Trophoblast cell (in vitro differentiated cells and primary cell): ENCODE measurements at regions not wholly inside any gene's neighbourhood (a gene's known extent, or its start where the extent isn't known, plus 50 kb on each side); places are given as distances from the start of the nearest gene placed in this dataset.

Source experiments
- DNase-seq, 2 donors: peaks; one replicate each; pipeline ENCODE4 v3.0.0-alpha.2; 2016
- H2AFZ ChIP-seq: 2 replicates; pipeline ENCODE4 v1.6.1; 2013; ENCODE audit warnings: low read length, moderate library complexity, mild to moderate bottlenecking; ENCODE audit not compliant: insufficient read depth, poor library complexity
- H2AK5ac ChIP-seq: 2 replicates; pipeline ENCODE4 v1.6.1; 2013; ENCODE audit warnings: mild to moderate bottlenecking, low read length
- H2BK120ac ChIP-seq: 2 replicates; pipeline ENCODE4 v1.6.1; 2013; ENCODE audit warnings: low read length, mild to moderate bottlenecking, moderate library complexity; ENCODE audit not compliant: insufficient read depth, poor library complexity
- H2BK12ac ChIP-seq: 2 replicates; pipeline ENCODE4 v1.6.1; 2013; ENCODE audit warnings: mild to moderate bottlenecking, low read length, moderate library complexity
- H2BK5ac ChIP-seq: 2 replicates; pipeline ENCODE4 v1.6.1; 2013; ENCODE audit warnings: low read length, low read depth, moderate library complexity, mild to moderate bottlenecking; ENCODE audit not compliant: poor library complexity
- H3K14ac ChIP-seq: 2 replicates; pipeline ENCODE4 v1.6.1; 2013; ENCODE audit warnings: mild to moderate bottlenecking, low read length
- H3K18ac ChIP-seq: 2 replicates; pipeline ENCODE4 v1.6.1; 2013; ENCODE audit warnings: mild to moderate bottlenecking, low read length
- H3K23ac ChIP-seq: 2 replicates; pipeline ENCODE4 v1.6.1; 2013; ENCODE audit warnings: low read length
- H3K27ac ChIP-seq: 2 replicates; pipeline ENCODE4 v1.5.1; 2013; ENCODE audit warnings: low read depth, mild to moderate bottlenecking, inconsistent platforms, low read length, moderate library complexity
- H3K27me3 ChIP-seq: 2 replicates; pipeline ENCODE4 v1.6.1; 2013; ENCODE audit warnings: inconsistent platforms, mild to moderate bottlenecking, low read length, moderate library complexity; ENCODE audit not compliant: insufficient read depth
- H3K36me3 ChIP-seq, 2 experiments: 1 replicate in 1 of 2; 2 replicates in 1 of 2; pipeline ENCODE4 v1.6.1; 2013; ENCODE audit warnings: low read length in 2 of 2, mild to moderate bottlenecking in 2 of 2, moderate library complexity in 1 of 2; ENCODE audit not compliant: insufficient read depth in 2 of 2, control insufficient read depth in 1 of 2
- H3K4ac ChIP-seq: 2 replicates; pipeline ENCODE4 v1.6.1; 2013; ENCODE audit warnings: low read depth, mild to moderate bottlenecking, low read length, moderate library complexity
- H3K4me1 ChIP-seq, 2 experiments: 1 replicate in 1 of 2; 2 replicates in 1 of 2; pipeline ENCODE4 v1.6.1; 2013; ENCODE audit warnings: low read length in 2 of 2, mild to moderate bottlenecking in 2 of 2, moderate library complexity in 1 of 2; ENCODE audit not compliant: insufficient read depth in 2 of 2, control insufficient read depth in 1 of 2
- H3K4me2 ChIP-seq: 2 replicates; pipeline ENCODE4 v1.6.1; 2013; ENCODE audit warnings: inconsistent platforms, mild to moderate bottlenecking, low read length, moderate library complexity
- H3K4me3 ChIP-seq: 2 replicates; pipeline ENCODE4 v1.5.1; 2013; ENCODE audit warnings: mild to moderate bottlenecking, low read depth, low read length, inconsistent platforms
- H3K79me1 ChIP-seq: one replicate; pipeline ENCODE4 v1.6.1; 2013; ENCODE audit warnings: low read length
- H3K79me2 ChIP-seq: 2 replicates; pipeline ENCODE4 v1.6.1; 2013; ENCODE audit warnings: low read length, mild to moderate bottlenecking; ENCODE audit not compliant: control insufficient read depth, insufficient read depth, poor library complexity
- H3K9ac ChIP-seq: 2 replicates; pipeline ENCODE4 v1.6.1; 2013; ENCODE audit warnings: mild to moderate bottlenecking, low read length
- H3K9me3 ChIP-seq: 2 replicates; pipeline ENCODE4 v1.6.1; 2013; ENCODE audit warnings: low read depth, mild to moderate bottlenecking, control low read depth, inconsistent platforms, low read length; ENCODE audit not compliant: insufficient read depth
- H4K12ac ChIP-seq: 2 replicates; pipeline ENCODE4 v1.6.1; 2013; ENCODE audit warnings: low read depth, mild to moderate bottlenecking, low read length, moderate library complexity
- H4K8ac ChIP-seq: 2 replicates; pipeline ENCODE4 v1.6.1; 2013; ENCODE audit warnings: low read depth, mild to moderate bottlenecking, low read length, moderate library complexity
- H4K91ac ChIP-seq: one replicate; pipeline ENCODE4 v1.6.1; 2013; ENCODE audit warnings: low read depth, mild to moderate bottlenecking, low read length, moderate library complexity
- WGBS: extraction: QIAGEN DNeasy Blood & Tissue Kit; methylation state at CpG from one replicate; pipeline ENCODE4 v1.1.7; 2013; ENCODE audit warnings: missing lambda C conversion rate; ENCODE audit not compliant: insufficient read length, insufficient coverage; ENCODE audit errors: extremely low coverage; 5-methylcytosine and 5-hydroxymethylcytosine counted together

DNA sequence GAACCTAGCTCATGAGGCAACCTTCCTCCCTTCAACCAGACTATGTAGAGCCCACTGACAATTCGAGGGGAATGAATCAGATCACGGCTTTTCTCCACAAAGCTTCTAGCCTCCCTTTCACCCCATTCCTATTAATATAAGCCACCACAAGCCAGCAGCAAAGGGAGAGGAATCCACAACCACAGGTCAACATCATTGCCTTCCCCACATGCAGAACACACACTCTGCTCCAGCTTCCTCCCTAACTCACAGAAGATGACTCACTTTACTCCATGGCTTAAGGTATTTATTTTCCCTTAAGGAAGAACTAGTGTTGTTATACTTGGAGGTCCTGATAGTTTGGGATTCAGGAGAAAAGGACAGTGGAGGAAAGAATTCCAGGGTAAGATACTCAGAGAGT is 272.2 kb downstream of the C1D start:
- no peak overlapping the region for H3K23ac ChIP-seq
- no peak overlapping the region for H2AK5ac ChIP-seq
- no peaks in the 10 kb centered on the region for H3K79me1 ChIP-seq
- no peaks in the 10 kb centered on the region for H3K27me3 ChIP-seq
- no CpG with 5 or more reads among the region's 2 CpGs for WGBS
- H3K4me3 ChIP-seq, result no peak overlapping the region
- H3K9me3 ChIP-seq, result no peaks in the 10 kb centered on the region
- no peak overlapping the region for H3K14ac ChIP-seq
- no peaks in the 10 kb centered on the region for H3K36me3 ChIP-seq
- DNase-seq, result no peak
- no peak overlapping the region for H4K91ac ChIP-seq
- H2BK120ac ChIP-seq, result no peak overlapping the region
- no peak overlapping the region for H3K4me2 ChIP-seq
- H2BK12ac ChIP-seq, result no peak overlapping the region
- H3K4ac ChIP-seq, result no peak overlapping the region
- H2BK5ac ChIP-seq, result no peak overlapping the region
- H3K18ac ChIP-seq, result no peak overlapping the region
- H3K27ac ChIP-seq, result no peak overlapping the region
- H2AFZ ChIP-seq, result no peak overlapping the region
- H4K8ac ChIP-seq, result no peak overlapping the region
- H3K9ac ChIP-seq, result no peak overlapping the region
- no peak overlapping the region for H4K12ac ChIP-seq
- H3K79me2 ChIP-seq, result no peaks in the 10 kb centered on the region
- no peaks in the 10 kb centered on the region for H3K4me1 ChIP-seq

DNA sequence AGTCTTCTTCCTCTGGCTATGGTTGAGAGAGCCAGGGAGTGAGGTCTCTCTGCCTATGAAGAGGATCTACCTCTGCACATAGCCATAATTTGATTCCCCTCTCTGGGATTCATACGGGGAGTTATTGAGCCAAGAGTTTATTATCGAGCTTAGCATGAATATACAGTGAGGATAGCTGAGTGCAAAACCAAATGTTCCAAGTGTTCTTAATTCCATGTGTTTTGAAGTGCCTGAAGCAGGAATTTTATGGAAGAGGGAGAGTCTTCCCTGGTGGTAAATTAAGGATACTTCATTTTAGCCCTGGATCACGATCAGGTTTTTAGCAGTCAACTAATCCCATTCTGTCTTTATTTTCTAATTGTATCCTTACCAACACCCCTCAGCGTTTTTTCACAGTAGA is 270.6 kb downstream of the C1D start:
- Histone ChIP-seq H3K4me3 (no peak overlapping the region), H3K9me3 (no peaks in the 10 kb centered on the region), H3K79me2 (no peaks in the 10 kb centered on the region), H3K36me3 (no peaks in the 10 kb centered on the region), H4K8ac (no peak overlapping the region), H3K27ac (no peak overlapping the region), H2BK120ac (no peak overlapping the region), H2AFZ (no peak overlapping the region), H2BK5ac (no peak overlapping the region), H3K4me2 (no peak overlapping the region), H3K4me1 (no peaks in the 10 kb centered on the region), H2AK5ac (no peak overlapping the region), H3K79me1 (no peaks in the 10 kb centered on the region), H2BK12ac (no peak overlapping the region), H3K4ac (no peak overlapping the region), H4K12ac (no peak overlapping the region), H3K9ac (no peak overlapping the region), H3K27me3 (no peaks in the 10 kb centered on the region), H3K14ac (no peak overlapping the region), H3K23ac (no peak overlapping the region), H3K18ac (no peak overlapping the region), H4K91ac (no peak overlapping the region)
- no CpG with 5 or more reads among the region's 4 CpGs for WGBS
- no peak for DNase-seq

DNA sequence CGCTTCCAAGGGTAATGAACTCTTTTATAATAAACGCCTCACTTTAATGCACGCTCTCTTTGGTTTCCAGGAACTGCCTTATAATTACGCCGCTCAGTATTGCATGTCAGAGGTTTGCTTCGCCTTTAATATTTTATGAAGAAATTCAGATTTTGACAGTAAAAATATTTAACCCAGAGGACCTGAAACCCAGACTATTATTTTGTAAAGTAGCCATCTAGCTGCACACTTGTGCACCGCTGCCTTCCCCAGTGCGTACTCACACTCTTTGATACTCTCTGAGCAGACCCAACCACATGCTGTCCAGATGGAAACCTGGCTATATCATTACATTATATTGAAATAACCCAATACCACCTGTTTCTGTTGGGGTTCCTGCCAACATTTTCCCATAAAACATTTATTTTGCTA is 270.1 kb downstream of the C1D start:
- Histone ChIP-seq H2BK12ac (no peak overlapping the region), H2AK5ac (no peak overlapping the region), H2BK120ac (no peak overlapping the region), H3K23ac (no peak overlapping the region), H3K14ac (no peak overlapping the region), H3K27ac (no peak overlapping the region), H3K4me2 (no peak overlapping the region), H3K27me3 (no peaks in the 10 kb centered on the region), H4K91ac (no peak overlapping the region), H2AFZ (no peak overlapping the region), H2BK5ac (no peak overlapping the region), H4K8ac (no peak overlapping the region), H3K9me3 (no peaks in the 10 kb centered on the region), H3K18ac (no peak overlapping the region), H3K9ac (no peak overlapping the region), H3K36me3 (no peaks in the 10 kb centered on the region), H3K4ac (no peak overlapping the region), H3K79me2 (no peaks in the 10 kb centered on the region), H3K4me3 (no peak overlapping the region), H3K79me1 (no peaks in the 10 kb centered on the region), H4K12ac (no peak overlapping the region), H3K4me1 (no peaks in the 10 kb centered on the region)
- no peak for DNase-seq
- no CpG with 5 or more reads among the region's 8 CpGs for WGBS

DNA sequence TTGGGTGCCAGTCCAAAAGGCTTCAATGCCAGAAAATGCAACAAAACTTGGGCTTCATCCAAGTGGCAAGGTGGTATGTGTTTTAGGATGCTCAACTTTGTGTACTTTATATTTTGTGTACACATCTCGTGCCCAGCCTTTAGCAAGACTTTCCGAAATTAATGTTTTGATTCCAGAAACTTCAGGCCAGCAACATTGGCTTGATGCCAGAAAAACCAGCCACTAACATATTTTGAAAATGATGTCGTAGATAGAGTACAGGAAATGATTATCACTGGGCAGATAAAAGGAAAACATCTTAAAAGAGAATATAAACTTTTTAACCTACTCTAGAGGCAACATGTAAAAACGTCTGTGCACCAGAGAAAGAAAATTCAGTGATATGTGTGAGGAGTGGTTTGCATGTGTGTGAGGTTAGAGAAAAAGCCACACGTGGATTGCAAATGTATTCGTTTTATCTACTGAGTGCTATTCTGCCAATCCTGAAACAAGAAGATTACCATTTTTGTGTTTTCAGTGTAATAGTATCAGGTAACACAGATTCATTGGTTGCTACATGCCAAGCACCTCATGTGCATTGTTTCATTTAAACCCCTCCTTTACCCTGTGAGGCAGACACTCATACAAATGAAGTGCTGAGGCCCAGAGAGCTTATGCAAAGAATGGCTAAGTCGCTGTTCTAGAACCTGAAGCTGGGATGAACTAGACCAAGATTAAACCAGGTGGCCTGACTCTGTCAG is 264.8 kb downstream of the C1D start:
- no peaks in the 10 kb centered on the region for H3K4me1 ChIP-seq
- DNase-seq, result no peak
- no peak overlapping the region for H3K23ac ChIP-seq
- H2BK5ac ChIP-seq, result no peak overlapping the region
- no peak overlapping the region for H3K9ac ChIP-seq
- H3K14ac ChIP-seq, result no peak overlapping the region
- no peak overlapping the region for H4K91ac ChIP-seq
- H4K8ac ChIP-seq, result no peak overlapping the region
- H2AFZ ChIP-seq, result no peak overlapping the region
- no peak overlapping the region for H2AK5ac ChIP-seq
- no CpG with 5 or more reads among the region's 7 CpGs for WGBS
- H4K12ac ChIP-seq, result no peak overlapping the region
- H3K4me2 ChIP-seq, result no peak overlapping the region
- H2BK120ac ChIP-seq, result no peak overlapping the region
- no peaks in the 10 kb centered on the region for H3K27me3 ChIP-seq
- H3K18ac ChIP-seq, result no peak overlapping the region
- H3K4ac ChIP-seq, result no peak overlapping the region
- no peaks in the 10 kb centered on the region for H3K9me3 ChIP-seq
- no peak overlapping the region for H2BK12ac ChIP-seq
- no peak overlapping the region for H3K4me3 ChIP-seq
- H3K79me2 ChIP-seq, result no peaks in the 10 kb centered on the region
- no peak overlapping the region for H3K27ac ChIP-seq
- H3K79me1 ChIP-seq, result no peaks in the 10 kb centered on the region
- H3K36me3 ChIP-seq, result no peaks in the 10 kb centered on the region
